Neural progenitor cell (in vitro differentiated cells): ENCODE measurements at regions not wholly inside any gene's neighbourhood (a gene's known extent, or its start where the extent isn't known, plus 50 kb on each side); places are given as distances from the start of the nearest gene placed in this dataset.

Source experiments
- DNase-seq: peaks from one replicate; pipeline ENCODE4 v3.0.0-alpha.2; 2016; ENCODE audit warnings: low spot score
- H2AFZ ChIP-seq: fragments of 200-600 bp; sonication (generic); replicated peaks from 2 replicates; pipeline ENCODE4 v1.6.1; 2016; ENCODE audit warnings: antibody characterized with exemption
- H3F3A ChIP-seq: fragments of 200-600 bp; sonication (generic); 2 replicates; pipeline ENCODE4 v1.6.1; 2016; ENCODE audit warnings: antibody characterized with exemption, low read depth
- H3K27ac ChIP-seq: fragments of 200-600 bp; sonication (generic); 2 replicates; pipeline ENCODE4 v1.5.1; 2016; ENCODE audit warnings: mild to moderate bottlenecking
- H3K27me3 ChIP-seq: fragments of 200-600 bp; sonication (generic); 2 replicates; pipeline ENCODE4 v1.6.1; 2016; ENCODE audit warnings: mild to moderate bottlenecking, moderate library complexity
- H3K36me3 ChIP-seq: fragments of 200-600 bp; sonication (generic); 2 replicates; pipeline ENCODE4 v1.5.1; 2016
- H3K4me1 ChIP-seq: fragments of 200-600 bp; sonication (generic); 2 replicates; pipeline ENCODE4 v1.6.1; 2016; ENCODE audit warnings: mixed run types
- H3K4me2 ChIP-seq: fragments of 200-600 bp; sonication (generic); 2 replicates; pipeline ENCODE4 v1.6.1; 2016
- H3K4me3 ChIP-seq: fragments of 200-600 bp; sonication (generic); 2 replicates; pipeline ENCODE4 v1.5.1; 2016
- H3K79me2 ChIP-seq: fragments of 200-600 bp; sonication (generic); 2 replicates; pipeline ENCODE4 v1.6.1; 2016; ENCODE audit warnings: low read depth
- H3K9ac ChIP-seq: fragments of 200-600 bp; sonication (generic); 2 replicates; pipeline ENCODE4 v1.6.1; 2016
- H3K9me3 ChIP-seq: fragments of 200-600 bp; sonication (generic); 2 replicates; pipeline ENCODE4 v1.5.1; 2016; ENCODE audit warnings: low read depth
- H4K20me1 ChIP-seq: fragments of 200-600 bp; sonication (generic); 2 replicates; pipeline ENCODE4 v1.6.1; 2016; ENCODE audit warnings: low read depth
- H3K27ac Mint-ChIP-seq: 3 replicates; pipeline ENCODE4 v1.8.0; 2021; ENCODE audit warnings: mixed read lengths
- H3K27me3 Mint-ChIP-seq: 2 replicates; pipeline ENCODE4 v1.8.0; 2022; ENCODE audit warnings: low read depth, mild to moderate bottlenecking, inconsistent platforms, moderate library complexity, mixed read lengths; ENCODE audit not compliant: insufficient read depth
- H3K36me3 Mint-ChIP-seq: 3 replicates; pipeline ENCODE4 v1.8.0; 2021; ENCODE audit warnings: mixed read lengths
- H3K4me1 Mint-ChIP-seq: 3 replicates; pipeline ENCODE4 v1.8.0; 2021; ENCODE audit warnings: mixed read lengths
- H3K4me3 Mint-ChIP-seq: 3 replicates; pipeline ENCODE4 v1.8.0; 2021; ENCODE audit warnings: mild to moderate bottlenecking, moderate library complexity, mixed read lengths
- H3K9me3 Mint-ChIP-seq: 3 replicates; pipeline ENCODE4 v1.8.0; 2020; ENCODE audit warnings: mixed read lengths
- CTCF ChIP-seq: fragments of 200-600 bp; sonication (generic); IDR thresholded peaks from 2 replicates; pipeline ENCODE4 v1.5.1; 2017; ENCODE audit warnings: antibody characterized with exemption, mild to moderate bottlenecking
- EZH2 ChIP-seq: fragments of 200-600 bp; sonication (generic); IDR thresholded peaks from 2 replicates; pipeline ENCODE4 v1.6.1; 2017; ENCODE audit warnings: antibody characterized with exemption, mild to moderate bottlenecking, moderate library complexity
- EZH2phosphoT487 ChIP-seq: fragments of 200-600 bp; sonication (generic); IDR thresholded peaks from 2 replicates; pipeline ENCODE4 v1.6.1; 2017; ENCODE audit warnings: antibody characterized with exemption

GRCh38 chr13:107765724-107766401 is 449.5 kb downstream of the LIG4 start:
- DNase-seq: no peak
- H3K27me3 ChIP-seq: no peaks in the 10 kb centered on the region
- no peak overlapping the region for H3K4me3 ChIP-seq
- H3K9ac ChIP-seq: no peak overlapping the region
- no peaks in the 10 kb centered on the region for H3F3A ChIP-seq
- no peak overlapping the region for H2AFZ ChIP-seq
- no peaks in the 10 kb centered on the region for H3K27me3 Mint-ChIP-seq
- H3K9me3 Mint-ChIP-seq: peaks cover 2% of the 10 kb centered on the region
- no peaks in the 10 kb centered on the region for H3K79me2 ChIP-seq
- H4K20me1 ChIP-seq: no peaks in the 10 kb centered on the region
- H3K4me3 Mint-ChIP-seq: no peak overlapping the region
- H3K36me3 Mint-ChIP-seq: no peaks in the 10 kb centered on the region
- H3K27ac ChIP-seq: no peak overlapping the region
- no peaks in the 10 kb centered on the region for H3K36me3 ChIP-seq
- peaks cover 19% of the 10 kb centered on the region for H3K4me1 Mint-ChIP-seq
- no peak overlapping the region for H3K27ac Mint-ChIP-seq
- H3K9me3 ChIP-seq: no peaks in the 10 kb centered on the region
- H3K4me2 ChIP-seq: no peak overlapping the region
- H3K4me1 ChIP-seq: peaks cover 4% of the 10 kb centered on the region
- no peak for TF ChIP-seq EZH2
- TF ChIP-seq EZH2phosphoT487: no peak
- no peak for TF ChIP-seq CTCF

DNA sequence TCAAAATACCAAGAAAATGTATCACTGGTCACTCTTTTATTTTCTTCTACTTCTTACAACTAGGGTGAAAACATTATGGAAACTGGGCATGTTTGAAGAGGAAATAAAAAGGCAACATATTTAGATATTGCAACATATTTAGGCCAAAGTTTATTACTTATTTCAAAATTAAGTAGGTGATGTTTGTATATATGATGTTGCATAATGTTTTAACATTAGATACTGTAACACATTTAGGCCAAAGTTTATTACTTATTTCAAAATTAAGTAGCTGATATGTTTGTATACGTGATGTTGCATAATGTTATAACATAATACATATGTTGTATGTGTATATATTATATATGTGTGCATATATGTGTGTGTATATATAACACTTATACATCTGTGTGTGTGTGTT is 451.3 kb downstream of the LIG4 start:
- no peak overlapping the region for H3K4me2 ChIP-seq
- H3K27me3 ChIP-seq: no peaks in the 10 kb centered on the region
- no peak overlapping the region for H3K27ac ChIP-seq
- no peaks in the 10 kb centered on the region for H3K79me2 ChIP-seq
- Mint-ChIP-seq H3K4me3 (no peak overlapping the region), H3K27ac (no peak overlapping the region), H3K36me3 (no peaks in the 10 kb centered on the region), H3K27me3 (no peaks in the 10 kb centered on the region), H3K4me1 (peaks cover 19% of the 10 kb centered on the region), H3K9me3 (peaks cover 2% of the 10 kb centered on the region)
- no peak overlapping the region for H3K4me3 ChIP-seq
- no peaks in the 10 kb centered on the region for H3K36me3 ChIP-seq
- H3K9ac ChIP-seq: no peak overlapping the region
- no peak for DNase-seq
- no peaks in the 10 kb centered on the region for H3K4me1 ChIP-seq
- no peak for TF ChIP-seq EZH2
- no peak for TF ChIP-seq CTCF
- TF ChIP-seq EZH2phosphoT487: no peak
- no peak overlapping the region for H2AFZ ChIP-seq
- no peaks in the 10 kb centered on the region for H3F3A ChIP-seq
- H3K9me3 ChIP-seq: no peaks in the 10 kb centered on the region
- no peaks in the 10 kb centered on the region for H4K20me1 ChIP-seq

- Mint-ChIP-seq H3K27me3 (no peaks in the 10 kb centered on the region), H3K27ac (no peak overlapping the region), H3K4me1 (no peaks in the 10 kb centered on the region), H3K9me3 (no peaks in the 10 kb centered on the region), H3K36me3 (no peaks in the 10 kb centered on the region), H3K4me3 (no peak overlapping the region)
- Histone ChIP-seq H3K36me3 (no peaks in the 10 kb centered on the region), H3F3A (no peaks in the 10 kb centered on the region), H3K27ac (no peak overlapping the region), H4K20me1 (no peaks in the 10 kb centered on the region), H3K79me2 (no peaks in the 10 kb centered on the region), H3K9me3 (no peaks in the 10 kb centered on the region), H3K4me2 (no peak overlapping the region), H3K4me3 (no peak overlapping the region), H3K27me3 (no peaks in the 10 kb centered on the region), H3K4me1 (peaks cover 4% of the 10 kb centered on the region), H2AFZ (no peak overlapping the region), H3K9ac (no peak overlapping the region)
- no peak for TF ChIP-seq EZH2phosphoT487
- TF ChIP-seq CTCF: no peak
- TF ChIP-seq EZH2: no peak
- DNase-seq: no peak
Observed at GRCh38 chr13:107753748-107754147, 461.6 kb downstream of the LIG4 start.
